Endothelial cell of umbilical vein (primary cell): ENCODE measurements at regions not wholly inside any gene's neighbourhood (a gene's known extent, or its start where the extent isn't known, plus 50 kb on each side); places are given as distances from the start of the nearest gene placed in this dataset.

Experiments
- BruUV-seq: library from RNA; stranded (reverse); fragments of 400-500 nt; replicated peaks from 2 replicates; lab custom pipeline; 2021; lab: Mats Ljungman, UMichigan
- CTCF ChIA-PET: fragments of 300-600, 350-600 bp; sonication (Branson Sonifier 250); formaldehyde crosslinking; loops from one replicate; lab custom pipeline; 2021; ENCODE audit warnings: antibody characterized with exemption, inconsistent platforms; lab: Charles Lee
- POLR2A ChIA-PET: fragments of 300-600, 350-600 bp; sonication (Branson Sonifier 250); formaldehyde crosslinking; loops from one replicate; lab custom pipeline; 2021; ENCODE audit warnings: antibody characterized with exemption, inconsistent platforms; lab: Charles Lee
- DNase-seq: peaks from one replicate; pipeline ENCODE4 v3.0.0-alpha.2; 2011; ENCODE audit warnings: low read depth, low spot score
- FAIRE-seq: peaks from 2 replicates; lab custom pipeline; 2011; peaks lifted over from hg19 to GRCh38; lab: Jason Lieb, UNC
- H2AFZ ChIP-seq: 2 replicates; pipeline ENCODE4 v1.6.0; 2012; ENCODE audit warnings: low read depth, low read length, control low read depth, inconsistent platforms
- H3K27ac ChIP-seq: 2 replicates; pipeline ENCODE4 v1.5.1; 2011; ENCODE audit warnings: low read depth, mild to moderate bottlenecking, control low read depth, low read length, moderate library complexity; ENCODE audit not compliant: insufficient read depth
- H3K27me3 ChIP-seq, 2 experiments: 2 replicates each; pipeline versions ENCODE4 v1.6.0 to v1.6.1; 2011; ENCODE audit warnings: low read length in 2 of 2, mixed read lengths in 1 of 2; ENCODE audit not compliant: control insufficient read depth in 2 of 2, insufficient read depth in 2 of 2
- H3K36me3 ChIP-seq, 2 experiments: 2 replicates in 1 of 2; 3 replicates in 1 of 2; pipeline ENCODE4 v1.5.1; 2011; ENCODE audit warnings: low read length in 2 of 2, mild to moderate bottlenecking in 1 of 2, moderate library complexity in 1 of 2; ENCODE audit not compliant: control insufficient read depth in 2 of 2, insufficient read depth in 2 of 2; ENCODE audit errors: extremely low read depth in 1 of 2
- H3K4me1 ChIP-seq: 3 replicates; pipeline ENCODE4 v1.5.1; 2011; ENCODE audit warnings: mild to moderate bottlenecking, low read length; ENCODE audit not compliant: control insufficient read depth, insufficient read depth; ENCODE audit errors: extremely low read depth
- H3K4me2 ChIP-seq: 2 replicates; pipeline ENCODE4 v1.6.1; 2011; ENCODE audit warnings: low read length, control low read depth, mixed read lengths; ENCODE audit not compliant: insufficient read depth
- H3K4me3 ChIP-seq, 3 experiments: fragments of 200-600 bp in 1 of 3; sonication (generic), shearing (Covaris generic) in 1 of 3; replicated peaks in 1 of 3; 2 replicates each; pipeline ENCODE4 v1.5.1; 2011 to 2016; ENCODE audit warnings: control low read depth in 3 of 3, low read length in 3 of 3, mild to moderate bottlenecking in 2 of 3, inconsistent platforms in 1 of 3, low read depth in 1 of 3, moderate library complexity in 1 of 3; ENCODE audit not compliant: insufficient read depth in 1 of 3
- H3K79me2 ChIP-seq: 2 replicates; pipeline ENCODE4 v1.6.0; 2012; ENCODE audit warnings: low read length, inconsistent platforms; ENCODE audit not compliant: control insufficient read depth, insufficient read depth
- H3K9ac ChIP-seq: replicated peaks from 2 replicates; pipeline ENCODE3; 2011; ENCODE audit warnings: low read length, control low read depth; ENCODE audit not compliant: insufficient read depth; ENCODE audit errors: extremely low read depth
- H3K9me1 ChIP-seq: replicated peaks from 3 replicates; pipeline ENCODE4 v1.6.0; 2011; ENCODE audit warnings: mild to moderate bottlenecking, low read length; ENCODE audit not compliant: control insufficient read depth, insufficient read depth; ENCODE audit errors: extremely low read depth
- H3K9me3 ChIP-seq: replicated peaks from 2 replicates; pipeline ENCODE4 v1.5.1; 2012; ENCODE audit warnings: low read length, inconsistent platforms; ENCODE audit not compliant: control insufficient read depth, insufficient read depth
- H4K20me1 ChIP-seq: replicated peaks from 2 replicates; pipeline ENCODE3; 2011; ENCODE audit warnings: mild to moderate bottlenecking, low read length; ENCODE audit not compliant: control insufficient read depth, insufficient read depth; ENCODE audit errors: extremely low read depth
- EZH2 ChIP-seq: IDR thresholded peaks from 2 replicates; pipeline ENCODE4 v1.6.1; 2012; ENCODE audit warnings: borderline replicate concordance, low read depth, mild to moderate bottlenecking, moderate library complexity, low read length, inconsistent platforms; ENCODE audit not compliant: severe bottlenecking
- FOS ChIP-seq: IDR thresholded peaks from 2 replicates; pipeline ENCODE4 v1.6.1; 2011; ENCODE audit warnings: mild to moderate bottlenecking, low read length, moderate library complexity, borderline replicate concordance; ENCODE audit not compliant: insufficient read depth
- GATA2 ChIP-seq: IDR thresholded peaks from 2 replicates; pipeline ENCODE4 v1.7.0; 2011; ENCODE audit warnings: low read depth, mild to moderate bottlenecking, moderate library complexity, mixed read lengths, low read length; ENCODE audit not compliant: insufficient read length, insufficient read depth
- JUN ChIP-seq: IDR thresholded peaks from 2 replicates; pipeline ENCODE4 v1.6.1; 2011; ENCODE audit warnings: borderline replicate concordance, low read depth; ENCODE audit not compliant: insufficient read length, insufficient read depth
- MYC ChIP-seq: IDR thresholded peaks from one replicate; pipeline ENCODE4 v1.6.1; 2011; ENCODE audit warnings: mild to moderate bottlenecking, low read depth, low read length
- POLR2A ChIP-seq: IDR thresholded peaks from 2 replicates; pipeline ENCODE4 v1.6.1; 2012; ENCODE audit warnings: low read depth, mild to moderate bottlenecking, control low read depth, low read length
- POLR2AphosphoS5 ChIP-seq: IDR thresholded peaks from 2 replicates; pipeline ENCODE4 v1.6.1; 2012; ENCODE audit warnings: low read depth, mild to moderate bottlenecking, control low read depth, low read length, moderate library complexity; ENCODE audit not compliant: insufficient read depth
- dilution Hi-C: fragments of 300-500 bp; cut with MboI; formaldehyde crosslinking; loops from one replicate; pipeline ENCODE4 v1.15.0; 2019; ENCODE audit warnings: low sequenced_read_pairs; ENCODE audit not compliant: extremely low pct_ligation_motif_present
- intact Hi-C: fragments of 100-400 bp; cut with micrococcal nuclease; formaldehyde crosslinking; loops from one replicate; pipeline ENCODE4 v1.10.0; 2022
- TF ChIP-seq, protein P1 (sequence below), 2 donors: IDR thresholded peaks; 1 replicate in 1 of 2; 2 replicates in 1 of 2; pipeline ENCODE4 v1.5.1; 2011; ENCODE audit warnings: low read length in 2 of 2, mild to moderate bottlenecking in 2 of 2, moderate library complexity in 2 of 2, control low read depth in 1 of 2, inconsistent platforms in 1 of 2, low read depth in 1 of 2; ENCODE audit not compliant: insufficient read depth in 1 of 2; ENCODE audit errors: extremely low read depth in 1 of 2
- TF ChIP-seq, protein P2 (sequence below): IDR thresholded peaks from 2 replicates; pipeline ENCODE4 v1.6.1; 2011; ENCODE audit not compliant: insufficient read depth, insufficient read length

- Histone ChIP-seq H3K4me2 (no peak overlapping the region), H3K4me1 (no peaks in the 10 kb centered on the region), H3K9me3 (no peaks in the 10 kb centered on the region), H3K27me3 (peaks cover 0 to 2% of the 10 kb centered on the region in 2 experiments), H4K20me1 (no peaks in the 10 kb centered on the region), H3K79me2 (no peaks in the 10 kb centered on the region), H3K9ac (no peak overlapping the region), H3K4me3 (no peak overlapping the region), H3K9me1 (no peaks in the 10 kb centered on the region), H2AFZ (no peak overlapping the region), H3K36me3 (no peaks in the 10 kb centered on the region), H3K27ac (no peak overlapping the region)
- FAIRE-seq (no peak), DNase-seq (no peak)
- intact Hi-C loops (no loop called here), dilution Hi-C loops (no loop called here)
- TF ChIP-seq FOS (no peak), JUN (no peak), EZH2 (no peak), MYC (no peak), POLR2A (no peak), GATA2 (no peak), POLR2AphosphoS5 (no peak)
- TF ChIP-seq, protein P1, sequence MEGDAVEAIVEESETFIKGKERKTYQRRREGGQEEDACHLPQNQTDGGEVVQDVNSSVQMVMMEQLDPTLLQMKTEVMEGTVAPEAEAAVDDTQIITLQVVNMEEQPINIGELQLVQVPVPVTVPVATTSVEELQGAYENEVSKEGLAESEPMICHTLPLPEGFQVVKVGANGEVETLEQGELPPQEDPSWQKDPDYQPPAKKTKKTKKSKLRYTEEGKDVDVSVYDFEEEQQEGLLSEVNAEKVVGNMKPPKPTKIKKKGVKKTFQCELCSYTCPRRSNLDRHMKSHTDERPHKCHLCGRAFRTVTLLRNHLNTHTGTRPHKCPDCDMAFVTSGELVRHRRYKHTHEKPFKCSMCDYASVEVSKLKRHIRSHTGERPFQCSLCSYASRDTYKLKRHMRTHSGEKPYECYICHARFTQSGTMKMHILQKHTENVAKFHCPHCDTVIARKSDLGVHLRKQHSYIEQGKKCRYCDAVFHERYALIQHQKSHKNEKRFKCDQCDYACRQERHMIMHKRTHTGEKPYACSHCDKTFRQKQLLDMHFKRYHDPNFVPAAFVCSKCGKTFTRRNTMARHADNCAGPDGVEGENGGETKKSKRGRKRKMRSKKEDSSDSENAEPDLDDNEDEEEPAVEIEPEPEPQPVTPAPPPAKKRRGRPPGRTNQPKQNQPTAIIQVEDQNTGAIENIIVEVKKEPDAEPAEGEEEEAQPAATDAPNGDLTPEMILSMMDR (IDR thresholded peaks at IDR 0.05; ENCODE audit: extremely low read depth in 1 of 2, insufficient read depth in 1 of 2, low read depth in 1 of 2, low read length in 2 of 2): no peak
- TF ChIP-seq, protein P2, sequence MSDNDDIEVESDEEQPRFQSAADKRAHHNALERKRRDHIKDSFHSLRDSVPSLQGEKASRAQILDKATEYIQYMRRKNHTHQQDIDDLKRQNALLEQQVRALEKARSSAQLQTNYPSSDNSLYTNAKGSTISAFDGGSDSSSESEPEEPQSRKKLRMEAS: no peak
- CTCF ChIA-PET: no interaction called here
- POLR2A ChIA-PET: no interaction called here
- BruUV-seq: no TSS peak
Measured at GRCh38 chr3:110226645-110227044, 845.0 kb upstream of the NECTIN3 start.
